Kidney epithelial cell (primary cell): ENCODE measurements at regions not wholly inside any gene's neighbourhood (a gene's known extent, or its start where the extent isn't known, plus 50 kb on each side); places are given as distances from the start of the nearest gene placed in this dataset.
"Not testable (repeated sequence)": the region's sequence is repeated elsewhere in the genome, so short reads cannot be mapped to it uniquely, and the experiment has no call there.

Experiments
- DNase-seq: peaks from one replicate; pipeline ENCODE4 v3.0.0-alpha.2; 2010; ENCODE audit warnings: low read depth
- H3K27me3 ChIP-seq: 2 replicates; pipeline ENCODE4 v1.6.0; 2011; ENCODE audit warnings: low read length; ENCODE audit not compliant: control insufficient read depth, insufficient read depth
- H3K36me3 ChIP-seq: 2 replicates; pipeline ENCODE4 v1.5.1; 2011; ENCODE audit warnings: low read length; ENCODE audit not compliant: control insufficient read depth, insufficient read depth
- H3K4me3 ChIP-seq: 2 replicates; pipeline ENCODE4 v1.5.1; 2011; ENCODE audit warnings: low read depth, mild to moderate bottlenecking, control low read depth, low read length
- CTCF ChIP-seq: IDR thresholded peaks from 2 replicates; pipeline ENCODE4 v1.5.1; 2011; ENCODE audit warnings: mild to moderate bottlenecking, moderate library complexity, low read length, control low read depth, inconsistent platforms; ENCODE audit not compliant: insufficient read depth, poor library complexity, severe bottlenecking

DNA sequence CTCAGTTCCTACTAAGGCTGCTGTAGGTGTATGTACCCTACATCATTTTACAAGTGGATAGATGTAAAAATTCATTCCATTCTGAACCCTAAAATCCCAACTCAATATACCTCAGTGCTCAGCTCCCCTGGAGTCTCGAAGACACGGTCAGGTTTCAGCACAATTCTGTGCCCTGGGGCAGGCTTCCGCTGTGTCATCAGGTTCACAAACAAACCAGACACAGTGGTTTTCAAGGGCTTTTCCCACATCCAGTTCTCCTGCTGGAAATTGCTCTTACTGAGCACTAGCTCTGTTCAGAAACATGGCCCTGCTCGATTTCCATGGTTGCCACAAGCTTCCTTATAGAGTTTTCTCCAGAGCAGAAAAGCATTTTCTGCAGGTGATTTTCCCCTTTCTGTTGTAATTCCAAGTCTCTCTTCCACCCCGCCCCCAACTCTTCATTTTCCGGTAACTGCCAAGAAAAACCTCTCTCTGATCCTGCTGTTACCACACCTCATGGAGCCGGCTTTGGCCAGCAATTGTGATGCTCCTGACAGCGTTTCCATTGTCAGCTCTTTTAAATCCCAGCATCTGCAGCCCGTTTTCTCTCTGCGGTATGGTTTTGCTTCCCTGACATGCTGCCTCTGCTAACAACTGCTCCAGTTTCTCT lies 483.0 kb upstream of the CCDC196 start:
- Histone ChIP-seq H3K4me3 (no peak overlapping the region), H3K27me3 (no peaks in the 10 kb centered on the region), H3K36me3 (no peaks in the 10 kb centered on the region)
- no peak for TF ChIP-seq CTCF
- no peak for DNase-seq

DNA sequence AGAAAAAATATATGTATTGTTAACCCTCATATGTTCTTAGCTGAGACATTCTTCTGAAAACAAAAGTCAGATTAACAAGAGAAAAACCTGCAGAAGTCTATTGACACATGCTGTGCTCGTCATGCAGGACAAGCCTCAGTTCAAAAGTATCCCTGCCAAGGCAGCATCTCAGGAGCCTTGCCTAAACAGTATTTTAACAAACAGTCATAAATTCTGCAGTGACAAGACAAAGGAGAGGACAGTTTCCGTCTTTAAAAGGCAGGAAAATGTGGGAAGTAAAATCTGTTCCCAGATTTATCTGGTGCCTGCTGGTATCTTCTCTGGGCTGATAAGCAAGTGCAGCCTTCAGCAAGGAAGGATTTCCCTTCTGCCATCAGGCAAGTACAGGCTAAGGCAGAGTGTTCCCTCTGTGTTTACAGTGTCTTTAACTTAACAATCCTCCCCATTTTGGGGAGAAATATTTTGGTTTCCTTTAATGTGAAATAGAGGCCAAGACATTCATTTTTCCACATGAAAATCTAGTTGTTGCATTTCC lies 480.2 kb upstream of the CCDC196 start:
- peaks cover 2% of the 10 kb centered on the region for H3K27me3 ChIP-seq
- TF ChIP-seq CTCF = no peak

GRCh38 chr14:66008631-66009030 lies 477.5 kb upstream of the CCDC196 start:
- Histone ChIP-seq H3K4me3 (no peak overlapping the region), H3K36me3 (no peaks in the 10 kb centered on the region), H3K27me3 (peaks cover 2% of the 10 kb centered on the region)
- no peak for TF ChIP-seq CTCF
- DNase-seq = no peak

More for the DNA sequence above, 480.2 kb upstream of the CCDC196 start:
- Histone ChIP-seq H3K36me3 (no peaks in the 10 kb centered on the region), H3K4me3 (no peak overlapping the region)
- DNase-seq = no peak

DNA sequence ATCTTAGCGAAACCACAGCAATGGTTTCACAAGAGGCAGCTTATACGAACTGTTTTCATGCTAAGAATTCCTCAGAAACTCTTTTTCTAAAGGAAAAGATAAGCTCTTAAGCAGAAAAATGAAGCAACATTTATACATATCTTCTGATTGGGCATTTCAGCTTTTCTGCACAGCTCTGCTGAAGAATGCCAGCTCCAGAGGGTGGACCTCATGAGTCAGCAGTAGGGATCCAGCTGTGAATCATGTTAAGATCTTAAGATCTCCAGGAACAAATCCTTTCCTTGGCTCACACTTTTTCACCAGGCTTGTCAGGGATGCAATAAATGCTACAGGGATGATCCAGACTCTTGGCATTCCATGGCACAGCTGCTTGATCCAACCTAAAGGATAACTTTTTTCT lies 477.1 kb upstream of the CCDC196 start:
- Histone ChIP-seq H3K27me3 (peaks cover 3% of the 10 kb centered on the region), H3K36me3 (no peaks in the 10 kb centered on the region), H3K4me3 (no peak overlapping the region)
- DNase-seq = peak; percentile 28
- TF ChIP-seq CTCF = no peak

- H3K4me3 ChIP-seq = no peak overlapping the region
- no peak for TF ChIP-seq CTCF
- H3K36me3 ChIP-seq = no peaks in the 10 kb centered on the region
- no peak for DNase-seq
- peaks cover 6% of the 10 kb centered on the region for H3K27me3 ChIP-seq
These were observed 475.5 kb upstream of the CCDC196 start for GRCh38 chr14:66010695-66011094.

- TF ChIP-seq CTCF = no peak
- DNase-seq = no peak
- no peak overlapping the region for H3K4me3 ChIP-seq
- peaks cover 6% of the 10 kb centered on the region for H3K27me3 ChIP-seq
- no peaks in the 10 kb centered on the region for H3K36me3 ChIP-seq
These were observed 474.3 kb upstream of the CCDC196 start for GRCh38 chr14:66011855-66012254.

DNA sequence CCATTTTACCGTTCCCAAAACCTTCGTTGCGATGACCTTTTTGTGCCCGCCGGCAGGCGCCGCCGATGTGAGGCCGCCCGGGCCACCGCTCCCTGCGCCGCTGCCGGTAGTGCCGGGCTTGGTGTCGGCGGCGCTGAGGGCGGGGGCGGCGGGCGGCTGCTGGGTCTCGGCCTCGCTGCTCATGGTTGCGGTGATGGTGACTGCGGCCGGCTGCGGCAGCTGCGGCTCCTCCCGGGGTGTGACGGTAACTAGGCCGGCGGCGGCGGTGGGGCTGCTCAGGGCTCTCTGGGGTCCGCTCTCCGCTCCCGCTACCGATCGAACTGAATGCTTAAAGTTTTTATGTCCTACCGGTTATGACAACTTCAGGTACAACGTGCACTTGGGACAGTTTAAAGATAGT lies 472.6 kb upstream of the CCDC196 start:
- not testable (repeated sequence) for DNase-seq, H3K36me3 ChIP-seq, H3K4me3 ChIP-seq, H3K27me3 ChIP-seq
